GM18907 (cell line): ENCODE measurements at regions not wholly inside any gene's neighbourhood (a gene's known extent, or its start where the extent isn't known, plus 50 kb on each side); places are given as distances from the start of the nearest gene placed in this dataset.
"Not testable (repeated sequence)": the region's sequence is repeated elsewhere in the genome, so short reads cannot be mapped to it uniquely, and the experiment has no call there.

Experiments used
- ATAC-seq: cut with Tn5 transposase; IDR thresholded peaks from one replicate; pipeline ENCODE4 v1.9.1; 2021; ENCODE audit warnings: mild to moderate bottlenecking, moderate library complexity; ENCODE audit not compliant: unreplicated experiment

GRCh38 chr3:170670504-170670903 is 84.6 kb upstream of the SLC7A14 start:
- ATAC-seq, result no peak

- not testable (repeated sequence) for ATAC-seq
Measured at GRCh38 chr3:170662986-170663385, 77.1 kb upstream of the SLC7A14 start.

GRCh38 chr3:170660139-170660538 is 74.3 kb upstream of the SLC7A14 start:
- ATAC-seq, result no peak

- no peak for ATAC-seq
Measured at GRCh38 chr3:170657312-170657711, 71.4 kb upstream of the SLC7A14 start.

GRCh38 chr3:170656284-170656683 is 70.4 kb upstream of the SLC7A14 start:
- no peak for ATAC-seq

- ATAC-seq, result no peak
Measured at GRCh38 chr3:170653801-170654200, 67.9 kb upstream of the SLC7A14 start.

- ATAC-seq, result no peak
Measured at GRCh38 chr3:170651260-170651845, 65.5 kb upstream of the SLC7A14 start.

GRCh38 chr3:170650557-170650956 is 64.7 kb upstream of the SLC7A14 start:
- ATAC-seq, result not testable (repeated sequence)

- no peak for ATAC-seq
Measured at GRCh38 chr3:170644711-170645110, 58.8 kb upstream of the SLC7A14 start.

- ATAC-seq, result no peak
Measured at GRCh38 chr3:170643831-170644230, 58.0 kb upstream of the SLC7A14 start.

GRCh38 chr3:170642882-170643601 is 57.2 kb upstream of the SLC7A14 start:
- no peak for ATAC-seq

GRCh38 chr3:170641510-170642236 is 55.8 kb upstream of the SLC7A14 start:
- ATAC-seq, result no peak

- ATAC-seq, result no peak
Measured at GRCh38 chr3:170640737-170641171, 54.9 kb upstream of the SLC7A14 start.

- no peak for ATAC-seq
Measured at GRCh38 chr3:170638988-170639387, 53.1 kb upstream of the SLC7A14 start.

- ATAC-seq, result no peak
Measured at GRCh38 chr3:170637306-170637705, 51.4 kb upstream of the SLC7A14 start.

GRCh38 chr3:170636400-170636973 is 50.6 kb upstream of the SLC7A14 start:
- no peak for ATAC-seq
